ENCODE measurements at regions not wholly inside any gene's neighbourhood (a gene's known extent, or its start where the extent isn't known, plus 50 kb on each side); places are given as distances from the start of the nearest gene placed in this dataset.

DNA sequence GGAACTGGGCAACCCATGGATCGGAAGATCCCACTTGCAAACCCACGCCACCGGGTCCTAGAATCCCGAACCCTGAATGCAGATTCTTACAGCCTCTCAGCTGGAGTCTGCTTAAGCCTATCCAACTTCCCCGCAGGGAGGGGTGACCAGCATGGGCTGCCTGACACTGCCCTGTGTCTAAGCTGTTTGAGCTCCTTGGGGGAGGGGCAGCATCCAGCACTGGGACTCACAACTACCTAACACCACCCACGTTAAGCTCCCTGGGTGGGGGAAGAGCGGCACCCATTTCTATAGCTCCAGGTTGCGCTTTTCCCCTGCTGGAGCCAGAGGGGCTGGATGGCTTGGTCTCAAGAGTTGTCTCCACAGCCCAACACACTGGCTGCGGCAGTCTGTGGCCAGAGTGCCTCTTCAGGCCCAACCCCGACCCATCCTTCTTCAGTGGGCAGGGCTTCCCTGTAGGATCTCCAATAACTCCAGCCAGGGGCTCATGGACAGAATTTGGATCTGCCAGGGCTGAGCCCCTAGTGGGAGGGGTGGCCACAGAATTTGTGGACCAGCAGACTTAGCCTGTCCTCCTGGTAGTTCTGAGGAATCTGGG is 649.2 kb downstream of the TUSC7 start:
- TF ChIP-seq, protein P1, sequence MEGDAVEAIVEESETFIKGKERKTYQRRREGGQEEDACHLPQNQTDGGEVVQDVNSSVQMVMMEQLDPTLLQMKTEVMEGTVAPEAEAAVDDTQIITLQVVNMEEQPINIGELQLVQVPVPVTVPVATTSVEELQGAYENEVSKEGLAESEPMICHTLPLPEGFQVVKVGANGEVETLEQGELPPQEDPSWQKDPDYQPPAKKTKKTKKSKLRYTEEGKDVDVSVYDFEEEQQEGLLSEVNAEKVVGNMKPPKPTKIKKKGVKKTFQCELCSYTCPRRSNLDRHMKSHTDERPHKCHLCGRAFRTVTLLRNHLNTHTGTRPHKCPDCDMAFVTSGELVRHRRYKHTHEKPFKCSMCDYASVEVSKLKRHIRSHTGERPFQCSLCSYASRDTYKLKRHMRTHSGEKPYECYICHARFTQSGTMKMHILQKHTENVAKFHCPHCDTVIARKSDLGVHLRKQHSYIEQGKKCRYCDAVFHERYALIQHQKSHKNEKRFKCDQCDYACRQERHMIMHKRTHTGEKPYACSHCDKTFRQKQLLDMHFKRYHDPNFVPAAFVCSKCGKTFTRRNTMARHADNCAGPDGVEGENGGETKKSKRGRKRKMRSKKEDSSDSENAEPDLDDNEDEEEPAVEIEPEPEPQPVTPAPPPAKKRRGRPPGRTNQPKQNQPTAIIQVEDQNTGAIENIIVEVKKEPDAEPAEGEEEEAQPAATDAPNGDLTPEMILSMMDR (IDR thresholded peaks at IDR 0.05 in 8 of 11, conservative IDR thresholded peaks at IDR 0.05 in 3 of 11) = no peak
- TF ChIP-seq POLR2AphosphoS5 (IDR thresholded peaks at IDR 0.05) (no peak), POLR2A (IDR thresholded peaks at IDR 0.05) (no peak)

Measured in spleen (tissue), 7 donors.